NCI-H526 treated with DMSO at 0.1 percent for 48 hours (cell line): ENCODE measurements at regions not wholly inside any gene's neighbourhood (a gene's known extent, or its start where the extent isn't known, plus 50 kb on each side); places are given as distances from the start of the nearest gene placed in this dataset.
"Not testable (repeated sequence)": the region's sequence is repeated elsewhere in the genome, so short reads cannot be mapped to it uniquely, and the experiment has no call there.

Experiments used
- DNase-seq: peaks from one replicate; lab custom pipeline; 2025; lab: John Stamatoyannopoulos, UW

GRCh38 chr3:69484507-69485393 is 98.9 kb upstream of the FRMD4B start:
- no peak for DNase-seq

- no peak for DNase-seq
These were observed 97.6 kb upstream of the FRMD4B start for GRCh38 chr3:69483449-69483848.

- DNase-seq = not testable (repeated sequence)
These were observed 95.1 kb upstream of the FRMD4B start for GRCh38 chr3:69480986-69481385.

- no peak for DNase-seq
These were observed 88.3 kb upstream of the FRMD4B start for GRCh38 chr3:69474186-69474585.

GRCh38 chr3:69472093-69472492 is 86.2 kb upstream of the FRMD4B start:
- no peak for DNase-seq

GRCh38 chr3:69463531-69463930 is 77.6 kb upstream of the FRMD4B start:
- no peak for DNase-seq

GRCh38 chr3:69462826-69463100 is 76.9 kb upstream of the FRMD4B start:
- no peak for DNase-seq

- DNase-seq = no peak
These were observed 76.3 kb upstream of the FRMD4B start for GRCh38 chr3:69462022-69462825.

GRCh38 chr3:69460034-69460433 is 74.1 kb upstream of the FRMD4B start:
- no peak for DNase-seq

- DNase-seq = no peak
These were observed 73.0 kb upstream of the FRMD4B start for GRCh38 chr3:69458803-69459365.

- no peak for DNase-seq
These were observed 70.7 kb upstream of the FRMD4B start for GRCh38 chr3:69456631-69457030.

- DNase-seq = no peak
These were observed 68.4 kb upstream of the FRMD4B start for GRCh38 chr3:69454204-69454787.

GRCh38 chr3:69452295-69452694 is 66.4 kb upstream of the FRMD4B start:
- DNase-seq = no peak

GRCh38 chr3:69451594-69451993 is 65.7 kb upstream of the FRMD4B start:
- no peak for DNase-seq

- DNase-seq = no peak
These were observed 63.0 kb upstream of the FRMD4B start for GRCh38 chr3:69448877-69449276.

- DNase-seq = no peak
These were observed 60.6 kb upstream of the FRMD4B start for GRCh38 chr3:69446402-69447072.

- no peak for DNase-seq
These were observed 59.6 kb upstream of the FRMD4B start for GRCh38 chr3:69445498-69445897.

- DNase-seq = no peak
These were observed 59.1 kb upstream of the FRMD4B start for GRCh38 chr3:69445024-69445423.

GRCh38 chr3:69443457-69443920 is 57.6 kb upstream of the FRMD4B start:
- DNase-seq = no peak

GRCh38 chr3:69442771-69443311 is 57.0 kb upstream of the FRMD4B start:
- DNase-seq = no peak

- no peak for DNase-seq
These were observed 55.8 kb upstream of the FRMD4B start for GRCh38 chr3:69441732-69442131.

GRCh38 chr3:69441040-69441439 is 55.2 kb upstream of the FRMD4B start:
- DNase-seq = no peak
